ENCODE measurements at regions not wholly inside any gene's neighbourhood (a gene's known extent, or its start where the extent isn't known, plus 50 kb on each side); places are given as distances from the start of the nearest gene placed in this dataset.
"Not testable (repeated sequence)": the region's sequence is repeated elsewhere in the genome, so short reads cannot be mapped to it uniquely, and the experiment has no call there.

DNA sequence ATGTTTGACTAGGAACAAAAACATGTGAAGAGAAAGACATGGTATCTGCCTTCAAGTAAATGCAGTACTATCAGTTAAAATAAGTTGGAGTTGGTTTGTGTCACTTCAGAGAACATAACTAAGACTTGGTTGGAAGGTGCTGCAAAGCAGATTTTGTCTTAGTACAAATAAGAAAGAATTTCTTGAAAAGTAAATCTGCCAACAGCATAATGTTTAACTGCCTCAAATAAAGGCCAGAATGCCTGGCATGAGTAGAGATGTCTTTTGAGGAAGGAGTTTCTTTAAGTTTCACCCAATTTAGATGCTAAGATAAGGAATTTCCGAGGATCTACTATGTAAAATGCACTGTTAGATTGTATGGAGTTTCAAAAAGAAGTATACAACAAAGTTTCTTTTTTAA is 409.7 kb downstream of the PIK3C3 start:
- H3K36me3 ChIP-seq (ENCODE audit: low read depth), result no peaks in the 10 kb centered on the region
- ATAC-seq (ENCODE audit: low read depth) (no peak), DNase-seq (ENCODE audit: low spot score) (no peak)
- no peaks in the 10 kb centered on the region for H3K27me3 ChIP-seq (ENCODE audit: insufficient read depth, poor library complexity, severe bottlenecking)
- no peak overlapping the region for H3K4me3 ChIP-seq (ENCODE audit: severe bottlenecking)
- no peaks in the 10 kb centered on the region for H3K9me3 ChIP-seq (ENCODE audit: severe bottlenecking)
- no peaks in the 10 kb centered on the region for H3K4me1 ChIP-seq (ENCODE audit: insufficient read depth, poor library complexity, severe bottlenecking)
- TF ChIP-seq CTCF (IDR thresholded peaks at IDR 0.05; ENCODE audit: poor library complexity, severe bottlenecking), result no peak
- H3K27ac ChIP-seq (ENCODE audit: poor library complexity, severe bottlenecking), result no peak overlapping the region

DNA sequence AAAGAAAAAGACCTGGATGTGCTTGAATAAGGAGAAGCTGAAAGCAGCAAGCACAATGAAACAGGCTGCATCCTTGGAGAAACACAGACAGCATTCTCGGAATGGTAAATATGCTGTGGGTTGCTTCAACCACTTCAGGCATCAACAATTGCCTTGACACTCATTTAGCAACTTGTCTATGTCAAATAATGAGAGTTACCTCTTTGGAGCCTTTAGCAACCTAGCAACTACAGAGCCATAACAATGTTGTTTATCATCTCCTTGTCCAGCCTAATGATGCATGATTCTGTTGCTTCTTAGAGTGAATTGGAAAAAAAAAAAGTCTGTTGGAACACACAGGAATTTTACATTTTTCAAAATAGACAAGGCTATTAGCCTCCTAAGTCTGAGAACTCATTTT is 410.6 kb downstream of the PIK3C3 start:
- Histone ChIP-seq H3K4me1 (ENCODE audit: insufficient read depth, poor library complexity, severe bottlenecking) (no peaks in the 10 kb centered on the region), H3K4me3 (ENCODE audit: severe bottlenecking) (no peak overlapping the region), H3K27me3 (ENCODE audit: insufficient read depth, poor library complexity, severe bottlenecking) (no peaks in the 10 kb centered on the region), H3K27ac (ENCODE audit: poor library complexity, severe bottlenecking) (no peak overlapping the region), H3K36me3 (ENCODE audit: low read depth) (no peaks in the 10 kb centered on the region), H3K9me3 (ENCODE audit: severe bottlenecking) (no peaks in the 10 kb centered on the region)
- DNase-seq (ENCODE audit: low spot score), result no peak
- TF ChIP-seq CTCF (IDR thresholded peaks at IDR 0.05; ENCODE audit: poor library complexity, severe bottlenecking), result no peak
- ATAC-seq (ENCODE audit: low read depth), result no peak

DNA sequence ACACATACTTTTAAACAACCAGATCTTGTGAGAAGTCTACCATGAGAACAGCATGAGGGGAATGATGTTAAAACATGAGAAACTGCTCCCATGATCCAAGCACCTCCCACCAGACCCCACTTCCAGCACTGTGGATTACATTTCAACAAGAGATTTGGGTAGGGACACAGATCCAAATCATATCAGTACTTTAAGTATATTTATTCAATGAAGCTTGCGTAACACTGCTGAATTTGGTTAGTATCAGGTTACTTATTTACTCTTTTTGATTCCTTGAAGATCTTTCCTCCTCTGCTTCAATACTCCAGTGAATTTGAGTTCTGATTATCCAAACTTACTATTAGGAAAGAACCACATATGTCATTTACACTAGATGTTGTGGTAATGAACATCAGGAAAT is 418.6 kb downstream of the PIK3C3 start:
- no peak overlapping the region for H3K4me3 ChIP-seq (ENCODE audit: severe bottlenecking)
- no peaks in the 10 kb centered on the region for H3K9me3 ChIP-seq (ENCODE audit: severe bottlenecking)
- DNase-seq (ENCODE audit: low spot score), result no peak
- no peaks in the 10 kb centered on the region for H3K36me3 ChIP-seq (ENCODE audit: low read depth)
- H3K4me1 ChIP-seq (ENCODE audit: insufficient read depth, poor library complexity, severe bottlenecking), result no peaks in the 10 kb centered on the region
- no peak for TF ChIP-seq CTCF (IDR thresholded peaks at IDR 0.05; ENCODE audit: poor library complexity, severe bottlenecking)
- H3K27me3 ChIP-seq (ENCODE audit: insufficient read depth, poor library complexity, severe bottlenecking), result no peaks in the 10 kb centered on the region
- no peak overlapping the region for H3K27ac ChIP-seq (ENCODE audit: poor library complexity, severe bottlenecking)
- ATAC-seq (ENCODE audit: low read depth), result no peak

DNA sequence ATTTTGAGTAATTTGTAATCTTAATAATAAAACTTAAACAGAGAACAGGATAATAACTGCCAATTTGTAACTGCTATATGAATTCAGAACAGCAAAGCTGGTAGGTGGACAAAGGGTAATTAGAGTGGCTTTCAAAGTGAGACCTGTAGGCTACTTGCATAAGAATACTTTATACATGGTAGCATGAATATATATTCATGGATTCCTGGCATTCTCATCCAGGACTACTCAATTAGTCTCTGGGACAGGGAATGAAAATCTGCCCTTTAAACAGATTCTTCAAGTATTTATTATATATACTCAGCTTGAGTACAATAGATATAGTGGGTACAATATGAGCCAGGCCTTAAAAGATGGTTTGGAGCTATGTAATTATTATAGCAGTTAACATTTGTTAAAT is 419.9 kb downstream of the PIK3C3 start:
- DNase-seq (ENCODE audit: low spot score), result no peak
- Histone ChIP-seq H3K4me1 (ENCODE audit: insufficient read depth, poor library complexity, severe bottlenecking) (no peaks in the 10 kb centered on the region), H3K4me3 (ENCODE audit: severe bottlenecking) (no peak overlapping the region), H3K27ac (ENCODE audit: poor library complexity, severe bottlenecking) (no peak overlapping the region), H3K9me3 (ENCODE audit: severe bottlenecking) (no peaks in the 10 kb centered on the region), H3K36me3 (ENCODE audit: low read depth) (no peaks in the 10 kb centered on the region), H3K27me3 (ENCODE audit: insufficient read depth, poor library complexity, severe bottlenecking) (no peaks in the 10 kb centered on the region)
- TF ChIP-seq CTCF (IDR thresholded peaks at IDR 0.05; ENCODE audit: poor library complexity, severe bottlenecking), result no peak
- no peak for ATAC-seq (ENCODE audit: low read depth)

- not testable (repeated sequence) for ATAC-seq (ENCODE audit: low read depth); H3K27me3 ChIP-seq (ENCODE audit: insufficient read depth, poor library complexity, severe bottlenecking); DNase-seq (ENCODE audit: low spot score); H3K27ac ChIP-seq (ENCODE audit: poor library complexity, severe bottlenecking); H3K36me3 ChIP-seq (ENCODE audit: low read depth); H3K4me1 ChIP-seq (ENCODE audit: insufficient read depth, poor library complexity, severe bottlenecking); H3K4me3 ChIP-seq (ENCODE audit: severe bottlenecking); H3K9me3 ChIP-seq (ENCODE audit: severe bottlenecking)
Observed at GRCh38 chr18:42378854-42379253, 423.8 kb downstream of the PIK3C3 start.

DNA sequence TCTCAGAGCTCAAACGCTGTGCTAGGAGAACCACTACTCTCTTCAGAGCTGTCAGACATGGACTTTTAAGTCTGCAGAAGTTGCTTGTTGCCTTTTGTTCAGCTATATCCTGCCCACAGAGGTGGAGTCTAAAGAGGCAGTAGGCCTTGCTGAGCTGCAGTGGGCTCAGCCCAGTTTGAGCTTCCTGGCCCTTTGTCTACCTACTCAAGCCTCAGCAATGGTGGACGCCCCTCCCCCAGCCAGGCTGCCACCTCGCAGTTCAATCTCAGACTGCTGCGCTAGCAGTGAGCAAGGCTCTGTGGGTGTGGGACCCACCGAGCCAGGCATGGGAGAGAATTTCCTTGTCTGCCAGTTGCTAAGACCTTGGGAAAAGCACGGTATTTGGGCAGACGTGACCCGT is 426.2 kb downstream of the PIK3C3 start:
- H3K4me1 ChIP-seq (ENCODE audit: insufficient read depth, poor library complexity, severe bottlenecking); H3K27me3 ChIP-seq (ENCODE audit: insufficient read depth, poor library complexity, severe bottlenecking); ATAC-seq (ENCODE audit: low read depth); H3K9me3 ChIP-seq (ENCODE audit: severe bottlenecking); H3K27ac ChIP-seq (ENCODE audit: poor library complexity, severe bottlenecking); DNase-seq (ENCODE audit: low spot score); H3K4me3 ChIP-seq (ENCODE audit: severe bottlenecking); H3K36me3 ChIP-seq (ENCODE audit: low read depth): not testable (repeated sequence)
